LNCAP (cell line): ENCODE measurements at regions not wholly inside any gene's neighbourhood (a gene's known extent, or its start where the extent isn't known, plus 50 kb on each side); places are given as distances from the start of the nearest gene placed in this dataset.

Source experiments
- CTCF ChIP-seq: fragments of 450-650 bp; IDR thresholded peaks from 2 replicates; pipeline ENCODE4 v1.5.1; 2017; ENCODE audit warnings: mild to moderate bottlenecking

- no peak for TF ChIP-seq CTCF
These were observed 110.5 kb upstream of the KCND3 start for GRCh38 chr1:112099979-112100378.

GRCh38 chr1:112105557-112105956, 116.1 kb upstream of the KCND3 start:
- no peak for TF ChIP-seq CTCF

GRCh38 chr1:112110031-112110430, 120.6 kb upstream of the KCND3 start:
- no peak for TF ChIP-seq CTCF

- TF ChIP-seq CTCF: no peak
These were observed 122.3 kb upstream of the KCND3 start for GRCh38 chr1:112111734-112112133.

- TF ChIP-seq CTCF: no peak
These were observed 125.1 kb upstream of the KCND3 start for GRCh38 chr1:112114540-112114939.

- TF ChIP-seq CTCF: no peak
These were observed 137.1 kb upstream of the KCND3 start for GRCh38 chr1:112126598-112126997.

- TF ChIP-seq CTCF: no peak
These were observed 144.0 kb upstream of the KCND3 start for GRCh38 chr1:112133487-112133886.

- no peak for TF ChIP-seq CTCF
These were observed 151.3 kb upstream of the KCND3 start for GRCh38 chr1:112140743-112141142.
